Keratinocyte (primary cell): ENCODE measurements at regions not wholly inside any gene's neighbourhood (a gene's known extent, or its start where the extent isn't known, plus 50 kb on each side); places are given as distances from the start of the nearest gene placed in this dataset.

ENCODE experiments used
- DNase-seq: peaks from one replicate; pipeline ENCODE4 v3.0.0-alpha.2; 2011; ENCODE audit warnings: low read depth, missing footprints, low spot score
- FAIRE-seq: peaks from 2 replicates; lab custom pipeline; 2011; peaks lifted over from hg19 to GRCh38; lab: Jason Lieb, UNC
- H2AFZ ChIP-seq: 2 replicates; pipeline ENCODE4 v1.6.0; 2012; ENCODE audit warnings: low read length, control low read depth, inconsistent platforms; ENCODE audit not compliant: control insufficient read depth
- H3K27ac ChIP-seq: 2 replicates; pipeline ENCODE4 v1.5.1; 2011; ENCODE audit warnings: low read length; ENCODE audit not compliant: control insufficient read depth, insufficient read depth
- H3K27me3 ChIP-seq: 3 replicates; pipeline ENCODE4 v1.6.0; 2011; ENCODE audit warnings: low read length; ENCODE audit not compliant: control insufficient read depth, insufficient read depth; ENCODE audit errors: extremely low read depth
- H3K36me3 ChIP-seq, 2 experiments: 2 replicates in 1 of 2; 3 replicates in 1 of 2; pipeline ENCODE4 v1.5.1; 2011; ENCODE audit warnings: low read length in 2 of 2, mild to moderate bottlenecking in 1 of 2; ENCODE audit not compliant: control insufficient read depth in 2 of 2, insufficient read depth in 2 of 2; ENCODE audit errors: extremely low read depth in 1 of 2
- H3K4me1 ChIP-seq: 3 replicates; pipeline ENCODE4 v1.5.1; 2011; ENCODE audit warnings: low read length; ENCODE audit not compliant: control insufficient read depth, insufficient read depth; ENCODE audit errors: extremely low read depth
- H3K4me2 ChIP-seq: 3 replicates; pipeline ENCODE4 v1.6.0; 2011; ENCODE audit warnings: low read depth, low read length; ENCODE audit not compliant: control insufficient read depth, insufficient read depth; ENCODE audit errors: extremely low read depth
- H3K4me3 ChIP-seq, 3 experiments: fragments of 200-600 bp in 1 of 3; sonication (generic) in 1 of 3; 2 replicates in 2 of 3; 3 replicates in 1 of 3; pipeline ENCODE4 v1.5.1; 2011 to 2016; ENCODE audit warnings: low read length in 3 of 3, mild to moderate bottlenecking in 3 of 3, control low read depth in 2 of 3, inconsistent platforms in 1 of 3, low read depth in 1 of 3, mixed read lengths in 1 of 3, mixed run types in 1 of 3, moderate library complexity in 1 of 3; ENCODE audit not compliant: control insufficient read depth in 2 of 3, insufficient read depth in 2 of 3; ENCODE audit errors: extremely low read depth in 1 of 3
- H3K79me2 ChIP-seq: 2 replicates; pipeline ENCODE4 v1.6.0; 2012; ENCODE audit warnings: low read length; ENCODE audit not compliant: control insufficient read depth, insufficient read depth
- H3K9ac ChIP-seq: 3 replicates; pipeline ENCODE4 v1.6.0; 2011; ENCODE audit warnings: low read length; ENCODE audit not compliant: control insufficient read depth, insufficient read depth; ENCODE audit errors: extremely low read depth
- H3K9me1 ChIP-seq: 3 replicates; pipeline ENCODE4 v1.6.0; 2011; ENCODE audit warnings: low read length; ENCODE audit not compliant: control insufficient read depth, insufficient read depth; ENCODE audit errors: extremely low read depth
- H3K9me3 ChIP-seq: 2 replicates; pipeline ENCODE4 v1.5.1; 2012; ENCODE audit warnings: low read depth, low read length; ENCODE audit not compliant: control insufficient read depth
- H4K20me1 ChIP-seq: 3 replicates; pipeline ENCODE4 v1.6.0; 2011; ENCODE audit warnings: low read length; ENCODE audit not compliant: control insufficient read depth, insufficient read depth; ENCODE audit errors: extremely low read depth
- CTCF ChIP-seq, 3 experiments: IDR thresholded peaks in 1 of 3; conservative IDR thresholded peaks in 1 of 3; optimal IDR thresholded peaks in 1 of 3; 2 replicates in 2 of 3; 3 replicates in 1 of 3; pipeline versions ENCODE3 to v1.5.1; 2011; ENCODE audit warnings: low read length in 3 of 3, mild to moderate bottlenecking in 3 of 3, moderate library complexity in 2 of 3, control low read depth in 1 of 3, inconsistent platforms in 1 of 3; ENCODE audit not compliant: insufficient read depth in 2 of 3; ENCODE audit errors: extremely low read depth in 1 of 3
- EZH2 ChIP-seq: IDR thresholded peaks from one replicate; pipeline ENCODE4 v1.6.1; 2012; ENCODE audit warnings: inconsistent platforms, mild to moderate bottlenecking, low read length, moderate library complexity
- dilution Hi-C: fragments of 300-500 bp; cut with MboI; formaldehyde crosslinking; loops from one replicate; pipeline ENCODE4 v1.7.0; 2020; ENCODE audit warnings: low sequenced_read_pairs; ENCODE audit not compliant: extremely low pct_ligation_motif_present

GRCh38 chr10:132115732-132116131 lies 50.0 kb downstream of the JAKMIP3 start:
- no peaks in the 10 kb centered on the region for H3K36me3 ChIP-seq
- no peak overlapping the region for H3K4me3 ChIP-seq
- H3K27ac ChIP-seq = no peak overlapping the region
- no peak for FAIRE-seq
- no peak overlapping the region for H2AFZ ChIP-seq
- DNase-seq = no peak
- peaks cover 8% of the 10 kb centered on the region for H3K27me3 ChIP-seq
- no peaks in the 10 kb centered on the region for H3K4me1 ChIP-seq
- no peaks in the 10 kb centered on the region for H4K20me1 ChIP-seq
- no peak overlapping the region for H3K4me2 ChIP-seq
- H3K9ac ChIP-seq = no peak overlapping the region
- no peaks in the 10 kb centered on the region for H3K9me1 ChIP-seq
- dilution Hi-C loops = no loop called here
- TF ChIP-seq EZH2 (no peak), CTCF (optimal IDR thresholded peaks at IDR 0.05 in 1 of 3, IDR thresholded peaks at IDR 0.05 in 1 of 3, conservative IDR thresholded peaks at IDR 0.05 in 1 of 3; ENCODE audit: extremely low read depth in 1 of 3, insufficient read depth in 2 of 3, low read length in 3 of 3) (no peak)
- no peaks in the 10 kb centered on the region for H3K9me3 ChIP-seq
- H3K79me2 ChIP-seq = no peaks in the 10 kb centered on the region

GRCh38 chr10:132117146-132117545 lies 51.4 kb downstream of the JAKMIP3 start:
- H3K36me3 ChIP-seq = no peaks in the 10 kb centered on the region
- DNase-seq (no peak), FAIRE-seq (no peak)
- dilution Hi-C loops = no loop called here
- no peak overlapping the region for H3K27ac ChIP-seq
- no peaks in the 10 kb centered on the region for H3K9me1 ChIP-seq
- peaks cover 8% of the 10 kb centered on the region for H3K27me3 ChIP-seq
- H3K9me3 ChIP-seq = no peaks in the 10 kb centered on the region
- no peak overlapping the region for H3K4me3 ChIP-seq
- no peaks in the 10 kb centered on the region for H4K20me1 ChIP-seq
- no peak overlapping the region for H3K4me2 ChIP-seq
- TF ChIP-seq EZH2 (no peak), CTCF (optimal IDR thresholded peaks at IDR 0.05 in 1 of 3, IDR thresholded peaks at IDR 0.05 in 1 of 3, conservative IDR thresholded peaks at IDR 0.05 in 1 of 3; ENCODE audit: extremely low read depth in 1 of 3, insufficient read depth in 2 of 3, low read length in 3 of 3) (no peak)
- H3K4me1 ChIP-seq = no peaks in the 10 kb centered on the region
- H2AFZ ChIP-seq = no peak overlapping the region
- no peaks in the 10 kb centered on the region for H3K79me2 ChIP-seq
- H3K9ac ChIP-seq = no peak overlapping the region
